Bronchial epithelial cell (primary cell): ENCODE measurements at regions not wholly inside any gene's neighbourhood (a gene's known extent, or its start where the extent isn't known, plus 50 kb on each side); places are given as distances from the start of the nearest gene placed in this dataset.

Experiments used
- DNase-seq: peaks from one replicate; pipeline ENCODE4 v3.0.0-alpha.2; 2010; ENCODE audit warnings: low read depth
- FAIRE-seq: peaks from 2 replicates; lab custom pipeline; 2011; peaks lifted over from hg19 to GRCh38; lab: Jason Lieb, UNC
- H3K27me3 ChIP-seq: 2 replicates; pipeline ENCODE4 v1.5.1; 2011; ENCODE audit warnings: low read length; ENCODE audit not compliant: control insufficient read depth, insufficient read depth
- H3K36me3 ChIP-seq: 2 replicates; pipeline ENCODE4 v1.5.1; 2011; ENCODE audit warnings: low read length; ENCODE audit not compliant: control insufficient read depth, insufficient read depth
- H3K4me3 ChIP-seq: 2 replicates; pipeline ENCODE4 v1.5.1; 2011; ENCODE audit warnings: mild to moderate bottlenecking, low read depth, low read length, control low read depth
- CTCF ChIP-seq: IDR thresholded peaks from 2 replicates; pipeline ENCODE4 v1.5.1; 2011; ENCODE audit warnings: mild to moderate bottlenecking, moderate library complexity, low read length, control low read depth, inconsistent platforms; ENCODE audit not compliant: insufficient read depth, severe bottlenecking

DNA sequence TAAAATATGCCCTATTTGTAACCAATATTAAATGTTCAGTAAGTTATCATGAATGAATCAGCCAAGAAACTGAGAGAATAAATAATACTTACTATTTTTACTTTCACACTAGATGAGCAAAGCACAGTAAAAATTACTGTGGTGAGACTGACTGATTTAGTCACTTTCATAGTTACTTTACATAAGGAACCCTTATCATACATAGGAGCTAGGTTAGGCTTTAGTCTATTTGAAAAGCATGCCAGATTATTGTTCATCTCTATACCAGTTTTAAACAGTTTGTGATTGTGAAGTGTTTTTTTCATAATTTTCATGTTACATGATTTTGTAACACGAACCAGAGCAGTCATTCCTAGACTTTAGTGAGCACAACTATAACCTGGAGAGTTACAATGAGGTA, 80.7 kb upstream of the MAGI2 start:
- no peak for TF ChIP-seq CTCF
- FAIRE-seq = no peak
- no peak for DNase-seq
- Histone ChIP-seq H3K27me3 (no peaks in the 10 kb centered on the region), H3K36me3 (no peaks in the 10 kb centered on the region), H3K4me3 (no peak overlapping the region)

DNA sequence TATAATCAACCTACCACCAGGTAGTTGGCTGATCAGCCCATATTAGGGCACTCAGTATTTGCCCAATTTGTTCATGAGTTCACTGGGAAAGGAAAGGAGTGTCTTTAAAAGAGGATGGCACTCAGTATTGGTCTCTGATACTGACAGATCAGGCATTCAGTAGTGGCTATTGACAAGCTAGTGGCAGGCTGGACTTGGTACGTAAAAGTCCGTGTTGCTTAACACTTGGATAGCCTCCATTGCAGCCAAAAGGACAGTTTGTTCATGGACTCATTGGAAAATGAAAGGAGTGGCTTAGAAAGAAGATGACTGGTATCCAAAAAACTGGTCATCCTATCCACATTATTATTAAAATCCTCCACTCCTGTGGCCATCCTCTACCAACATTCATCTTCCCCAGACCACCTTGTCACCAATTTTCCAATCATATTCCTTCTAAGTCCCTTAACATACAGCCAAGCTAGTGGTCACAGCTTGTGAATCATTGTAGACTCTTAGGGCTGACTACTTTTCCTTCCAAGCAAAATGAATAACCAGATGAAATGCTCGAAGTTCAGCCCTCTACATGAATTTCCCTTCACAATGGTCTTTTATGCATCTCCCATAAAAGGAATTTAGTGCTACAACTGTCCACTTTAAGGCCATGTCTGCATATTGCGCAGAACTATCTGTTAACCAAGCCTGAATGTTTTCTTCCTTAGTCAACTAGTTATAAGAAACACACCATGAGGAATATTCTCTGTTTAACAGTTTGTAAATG, 78.6 kb upstream of the MAGI2 start:
- Histone ChIP-seq H3K27me3 (no peaks in the 10 kb centered on the region), H3K4me3 (no peak overlapping the region), H3K36me3 (no peaks in the 10 kb centered on the region)
- TF ChIP-seq CTCF = no peak
- DNase-seq (no peak), FAIRE-seq (peak; percentile 40)

- no peak for TF ChIP-seq CTCF
- FAIRE-seq = no peak
- no peak overlapping the region for H3K4me3 ChIP-seq
These were observed 77.6 kb upstream of the MAGI2 start for GRCh38 chr7:79531116-79531515.

DNA sequence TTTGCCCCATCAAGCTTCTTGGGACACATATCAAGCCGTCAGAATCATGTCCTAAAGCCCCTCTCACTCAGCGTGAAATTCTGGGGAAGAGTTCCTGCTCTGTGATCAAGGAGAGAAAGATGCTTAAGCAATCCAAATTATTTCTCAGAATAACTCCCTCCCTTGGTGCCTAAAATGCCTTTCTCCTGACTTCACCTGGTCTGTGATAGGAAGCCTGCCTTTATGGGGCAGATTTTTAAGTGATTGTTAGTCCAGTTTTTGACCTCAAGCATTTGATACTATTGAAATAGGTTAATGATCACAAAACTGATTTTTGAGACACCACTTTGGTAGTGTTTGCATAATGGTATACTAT, 76.4 kb upstream of the MAGI2 start:
- no peak for FAIRE-seq
- H3K27me3 ChIP-seq = no peaks in the 10 kb centered on the region
- no peak for TF ChIP-seq CTCF
- no peak overlapping the region for H3K4me3 ChIP-seq
- DNase-seq = peak; percentile 35
- H3K36me3 ChIP-seq = no peaks in the 10 kb centered on the region

More at GRCh38 chr7:79531116-79531515, 77.6 kb upstream of the MAGI2 start:
- no peak for DNase-seq
- Histone ChIP-seq H3K27me3 (no peaks in the 10 kb centered on the region), H3K36me3 (no peaks in the 10 kb centered on the region)

- TF ChIP-seq CTCF = no peak
- H3K4me3 ChIP-seq = no peak overlapping the region
- H3K27me3 ChIP-seq = no peaks in the 10 kb centered on the region
- no peaks in the 10 kb centered on the region for H3K36me3 ChIP-seq
- DNase-seq (no peak), FAIRE-seq (no peak)
These were observed 75.9 kb upstream of the MAGI2 start for GRCh38 chr7:79529214-79529880.

DNA sequence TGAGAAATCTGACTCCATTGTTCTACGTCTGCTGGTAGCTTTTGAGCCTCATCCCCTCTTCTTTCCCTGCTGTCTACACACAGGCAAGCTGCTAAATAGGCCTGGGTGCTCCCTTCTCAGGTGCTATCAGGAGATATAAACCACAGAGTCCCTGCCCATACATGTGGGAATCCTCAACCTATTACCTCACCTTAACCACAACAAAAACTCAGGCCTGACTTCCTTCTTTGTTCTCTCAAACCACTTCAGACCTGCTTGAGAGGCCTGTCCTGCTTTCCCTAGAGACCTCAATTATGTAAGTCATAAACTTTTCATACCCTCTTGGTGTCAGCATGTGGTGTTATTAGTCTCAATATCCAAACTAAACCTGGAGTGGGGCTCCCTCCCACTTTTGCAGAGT, 75.0 kb upstream of the MAGI2 start:
- DNase-seq = peak; percentile 96

More for the DNA sequence above, 75.0 kb upstream of the MAGI2 start:
- Histone ChIP-seq H3K36me3 (no peaks in the 10 kb centered on the region), H3K4me3 (no peak overlapping the region), H3K27me3 (no peaks in the 10 kb centered on the region)
- no peak for TF ChIP-seq CTCF
- peak; percentile 94 for FAIRE-seq
